ENCODE measurements at regions not wholly inside any gene's neighbourhood (a gene's known extent, or its start where the extent isn't known, plus 50 kb on each side); places are given as distances from the start of the nearest gene placed in this dataset.
A peak's percentile ranks its signal among the peaks of the same experiment; 100 is the strongest.

- DNase-seq (ENCODE audit: low spot score) (no peak), ATAC-seq (no peak)
- Mint-ChIP-seq H3K9me3 (peaks cover 14% of the 10 kb centered on the region), H3K4me1 (ENCODE audit: low read depth in 2 of 2) (no peaks in the 10 kb centered on the region), H3K36me3 (no peaks in the 10 kb centered on the region), H3K27me3 (peaks cover 5 to 8% of the 10 kb centered on the region in 2 donors), H3K4me3 (no peak overlapping the region), H3K27ac (no peak overlapping the region)
Observed at GRCh38 chr3:24640330-24640877, 145.8 kb upstream of the THRB start.

DNA sequence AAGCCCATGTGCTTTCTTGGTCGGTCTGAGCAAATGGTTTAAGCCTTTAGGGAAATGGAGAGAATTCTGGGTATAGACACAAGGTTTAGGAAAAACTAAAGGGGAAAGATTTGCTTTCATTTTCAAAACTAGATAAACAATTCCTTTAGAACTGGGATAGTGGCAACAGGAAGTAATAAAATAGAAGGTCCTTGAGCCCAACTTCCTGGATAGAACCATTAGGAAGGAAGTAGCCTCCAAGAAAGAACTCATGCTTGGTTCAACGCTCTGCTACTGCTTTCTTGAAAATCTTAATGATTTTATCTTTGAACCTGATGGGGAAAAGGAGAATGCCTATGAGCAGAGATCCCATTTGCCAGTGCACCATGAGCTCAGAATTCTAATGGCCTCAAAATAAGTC, 147.0 kb upstream of the THRB start:
- DNase-seq (ENCODE audit: low spot score) = no peak
- H3K36me3 Mint-ChIP-seq = no peaks in the 10 kb centered on the region
- no peak overlapping the region for H3K4me3 Mint-ChIP-seq
- H3K27me3 Mint-ChIP-seq = peaks cover 5 to 8% of the 10 kb centered on the region in 2 donors
- no peak for ATAC-seq
- no peak overlapping the region for H3K27ac Mint-ChIP-seq
- peaks cover 9% of the 10 kb centered on the region for H3K9me3 Mint-ChIP-seq
- no peaks in the 10 kb centered on the region for H3K4me1 Mint-ChIP-seq (ENCODE audit: low read depth in 2 of 2)

GRCh38 chr3:24645047-24645446, 150.4 kb upstream of the THRB start:
- ATAC-seq = no peak
- peaks cover 4% of the 10 kb centered on the region for H3K9me3 Mint-ChIP-seq
- no peaks in the 10 kb centered on the region for H3K4me1 Mint-ChIP-seq (ENCODE audit: low read depth in 2 of 2)

DNA sequence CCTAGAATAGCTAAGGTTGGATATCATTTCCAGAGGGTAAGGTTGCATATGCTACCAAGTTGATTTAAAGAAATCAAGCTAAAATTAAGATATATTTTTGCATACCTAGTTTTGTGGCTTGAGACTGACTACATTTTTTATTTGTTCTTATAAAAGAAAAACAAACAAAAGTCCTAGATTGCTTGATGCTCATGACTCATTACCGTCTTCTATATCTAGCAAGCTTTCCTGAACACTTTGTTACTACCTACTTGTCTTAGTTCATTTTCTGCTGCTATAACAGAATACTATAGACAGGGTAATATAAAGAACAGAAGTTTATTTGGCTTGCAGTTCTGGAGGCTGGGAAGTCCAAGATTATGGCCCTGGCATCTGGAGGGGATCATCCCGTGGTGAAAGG, 152.1 kb upstream of the THRB start:
- no peak overlapping the region for H3K27ac Mint-ChIP-seq
- no peak overlapping the region for H3K4me3 Mint-ChIP-seq
- DNase-seq (ENCODE audit: low spot score) = no peak
- H3K4me1 Mint-ChIP-seq (ENCODE audit: low read depth in 2 of 2) = no peaks in the 10 kb centered on the region
- H3K27me3 Mint-ChIP-seq = no peaks in the 10 kb centered on the region
- H3K9me3 Mint-ChIP-seq = peaks cover 2% of the 10 kb centered on the region
- no peaks in the 10 kb centered on the region for H3K36me3 Mint-ChIP-seq
- ATAC-seq = no peak

More at GRCh38 chr3:24645047-24645446, 150.4 kb upstream of the THRB start:
- peaks cover 0 to under 1% of the 10 kb centered on the region in 2 donors for H3K27me3 Mint-ChIP-seq
- no peak overlapping the region for H3K4me3 Mint-ChIP-seq
- no peak overlapping the region for H3K27ac Mint-ChIP-seq
- no peaks in the 10 kb centered on the region for H3K36me3 Mint-ChIP-seq
- no peak for DNase-seq (ENCODE audit: low spot score)

DNA sequence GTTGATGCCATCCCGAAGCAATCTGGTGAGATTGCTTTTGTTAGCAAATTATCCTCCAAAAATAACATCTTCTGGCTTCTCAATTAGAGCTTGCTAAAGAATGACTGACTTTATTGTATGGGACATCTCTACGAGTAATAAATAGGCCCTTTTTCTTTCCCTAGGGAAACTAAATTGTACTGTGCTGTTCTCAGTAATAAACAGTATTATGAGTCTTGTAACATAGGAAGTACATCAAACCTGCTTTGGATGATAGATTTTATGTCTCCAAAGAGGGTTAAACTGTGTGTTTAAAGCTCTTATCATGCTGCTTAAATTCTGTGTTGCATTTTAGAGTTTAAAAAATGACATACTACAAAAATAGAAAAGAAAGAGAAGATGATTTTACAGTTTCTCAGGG, 153.4 kb upstream of the THRB start:
- no peak overlapping the region for H3K4me3 Mint-ChIP-seq
- H3K4me1 Mint-ChIP-seq (ENCODE audit: low read depth in 2 of 2) = no peaks in the 10 kb centered on the region
- no peak overlapping the region for H3K27ac Mint-ChIP-seq
- peaks cover 2% of the 10 kb centered on the region for H3K9me3 Mint-ChIP-seq
- no peaks in the 10 kb centered on the region for H3K36me3 Mint-ChIP-seq
- no peak for DNase-seq (ENCODE audit: low spot score)
- no peak for ATAC-seq
- peaks cover 0 to 2% of the 10 kb centered on the region in 2 donors for H3K27me3 Mint-ChIP-seq

- Mint-ChIP-seq H3K4me1 (ENCODE audit: low read depth in 2 of 2) (no peaks in the 10 kb centered on the region), H3K27me3 (peaks cover 0 to 4% of the 10 kb centered on the region in 2 donors), H3K36me3 (peaks cover 6% of the 10 kb centered on the region), H3K9me3 (peaks cover 6% of the 10 kb centered on the region), H3K27ac (no peak overlapping the region), H3K4me3 (no peak overlapping the region)
- no peak for ATAC-seq
- no peak for DNase-seq (ENCODE audit: low spot score)
Observed at GRCh38 chr3:24650839-24651238, 156.2 kb upstream of the THRB start.

DNA sequence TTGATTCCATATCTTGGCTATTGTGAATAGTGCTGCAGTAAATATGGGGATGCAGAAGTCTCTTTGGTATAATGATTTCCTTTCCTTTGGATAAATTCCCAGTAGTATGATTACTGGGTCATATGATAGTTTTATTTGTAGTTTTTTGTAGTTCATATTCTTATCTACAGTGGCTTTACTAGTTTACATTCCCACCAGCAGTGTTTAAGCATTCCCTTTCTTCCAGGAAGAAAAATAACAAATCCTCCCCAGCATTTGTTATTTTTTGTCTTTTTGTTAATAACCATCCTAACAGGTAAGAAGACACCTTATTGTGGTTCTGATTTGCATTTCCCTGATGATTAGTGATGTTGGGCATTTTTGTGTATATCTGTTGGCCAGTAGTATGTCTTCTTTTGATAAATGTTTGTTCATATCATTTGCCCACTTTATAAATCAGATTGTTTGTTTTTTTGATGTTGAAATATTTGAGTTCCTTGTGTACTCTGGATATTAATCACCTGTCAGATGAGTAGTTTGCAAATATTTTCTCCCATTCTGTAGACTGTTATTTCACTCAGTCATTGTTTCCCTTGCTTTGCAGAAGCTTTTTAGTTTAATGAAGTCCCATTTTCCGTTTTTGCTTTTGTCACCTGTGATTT, 163.3 kb upstream of the THRB start:
- Mint-ChIP-seq H3K36me3 (peaks cover 14% of the 10 kb centered on the region), H3K9me3 (peaks cover 12% of the 10 kb centered on the region), H3K4me1 (ENCODE audit: low read depth in 2 of 2) (no peaks in the 10 kb centered on the region), H3K27ac (no peak overlapping the region), H3K27me3 (peaks cover 6 to 21% of the 10 kb centered on the region in 2 donors), H3K4me3 (no peak overlapping the region)
- ATAC-seq (no peak), DNase-seq (ENCODE audit: low spot score) (no peak)

- no peaks in the 10 kb centered on the region for H3K4me1 Mint-ChIP-seq (ENCODE audit: low read depth in 2 of 2)
- no peak overlapping the region for H3K4me3 Mint-ChIP-seq
- no peak for ATAC-seq
- H3K36me3 Mint-ChIP-seq = peaks cover 4% of the 10 kb centered on the region
- peaks cover 6 to 17% of the 10 kb centered on the region in 2 donors for H3K27me3 Mint-ChIP-seq
- DNase-seq (ENCODE audit: low spot score) = no peak
- no peak overlapping the region for H3K27ac Mint-ChIP-seq
- peaks cover 3% of the 10 kb centered on the region for H3K9me3 Mint-ChIP-seq
Observed at GRCh38 chr3:24661175-24661584, 166.5 kb upstream of the THRB start.

GRCh38 chr3:24662449-24663345, 168.0 kb upstream of the THRB start:
- Mint-ChIP-seq H3K4me3 (no peak overlapping the region), H3K27ac (no peak overlapping the region), H3K9me3 (peaks cover 3% of the 10 kb centered on the region), H3K27me3 (peaks cover 6 to 13% of the 10 kb centered on the region in 2 donors), H3K4me1 (ENCODE audit: low read depth in 2 of 2) (no peaks in the 10 kb centered on the region), H3K36me3 (no peaks in the 10 kb centered on the region)
- DNase-seq (ENCODE audit: low spot score) (no peak), ATAC-seq (peak in 1 of 2 donors; percentile 40)

DNA sequence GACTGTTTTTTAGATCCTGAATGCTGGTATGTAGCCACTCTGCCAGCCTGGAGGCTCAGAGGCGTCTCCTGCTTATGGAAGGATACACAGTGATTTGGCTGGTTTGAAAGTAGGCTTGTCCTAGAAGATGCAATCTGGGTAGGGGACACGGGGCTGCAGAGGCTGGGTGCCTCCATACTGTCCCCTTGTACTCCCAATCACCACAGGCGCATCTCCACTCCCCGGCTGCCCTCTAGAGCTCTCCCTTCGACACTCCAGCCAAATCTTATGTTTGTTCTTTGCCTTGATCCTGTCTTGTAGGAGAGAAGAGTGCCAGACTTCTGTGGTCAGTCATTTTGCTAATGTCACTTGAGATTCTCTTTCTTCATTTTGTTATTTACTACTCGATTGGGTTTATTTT, 168.8 kb upstream of the THRB start:
- Mint-ChIP-seq H3K4me1 (ENCODE audit: low read depth in 2 of 2) (no peaks in the 10 kb centered on the region), H3K9me3 (peaks cover 3% of the 10 kb centered on the region), H3K27me3 (peaks cover 6 to 12% of the 10 kb centered on the region in 2 donors), H3K36me3 (no peaks in the 10 kb centered on the region), H3K4me3 (no peak overlapping the region), H3K27ac (no peak overlapping the region)
- ATAC-seq = no peak
- DNase-seq (ENCODE audit: low spot score) = no peak

DNA sequence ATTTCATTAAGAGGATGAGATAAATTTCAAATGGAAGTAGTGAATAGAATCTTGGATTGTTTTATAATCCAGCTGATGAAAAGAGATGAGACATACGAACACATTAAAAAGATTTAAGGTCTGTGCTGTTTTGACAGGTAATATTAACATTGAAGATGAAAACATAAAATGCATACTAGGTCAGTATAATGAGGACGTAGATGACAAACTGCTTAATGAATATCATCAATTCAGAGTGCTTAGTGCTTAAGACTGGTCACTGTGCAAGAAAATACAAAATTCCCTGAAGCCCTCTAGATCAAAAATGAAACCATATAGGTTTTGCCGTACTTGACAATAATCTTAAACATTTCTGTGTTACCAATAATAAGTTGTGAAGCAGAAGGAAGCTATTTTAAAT, 173.4 kb upstream of the THRB start:
- Mint-ChIP-seq H3K27me3 (peaks cover 7 to 12% of the 10 kb centered on the region in 2 donors), H3K9me3 (no peaks in the 10 kb centered on the region), H3K4me1 (ENCODE audit: low read depth in 2 of 2) (no peaks in the 10 kb centered on the region), H3K27ac (no peak overlapping the region), H3K36me3 (no peaks in the 10 kb centered on the region), H3K4me3 (no peak overlapping the region)
- DNase-seq (ENCODE audit: low spot score) (no peak), ATAC-seq (no peak)

GRCh38 chr3:24670871-24671270, 176.2 kb upstream of the THRB start:
- Mint-ChIP-seq H3K27me3 (peaks cover 16 to 24% of the 10 kb centered on the region in 2 donors), H3K27ac (no peak overlapping the region)

DNA sequence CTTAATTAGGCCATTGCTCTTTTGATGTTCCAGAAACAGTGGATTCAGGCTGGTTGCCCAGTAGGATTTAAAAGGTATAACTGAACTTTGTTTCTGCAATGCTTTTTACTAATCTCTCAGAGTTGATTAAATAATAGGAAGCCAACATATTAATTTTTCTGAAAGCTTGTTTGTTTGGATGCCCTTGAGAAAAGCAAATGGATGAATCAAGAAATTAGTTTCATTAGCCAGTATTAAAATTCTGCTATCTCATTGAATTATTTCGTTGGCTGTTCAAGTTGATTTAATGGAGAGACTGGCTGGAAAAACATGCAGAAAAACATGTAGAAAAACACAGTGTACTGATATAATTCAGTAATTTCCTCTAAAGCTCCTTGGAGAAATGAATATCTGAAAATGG, 178.9 kb upstream of the THRB start:
- no peak overlapping the region for H3K27ac Mint-ChIP-seq
- peaks cover 35 to 44% of the 10 kb centered on the region in 2 donors for H3K27me3 Mint-ChIP-seq
- peaks cover 6 to 10% of the 10 kb centered on the region in 2 donors for H3K4me1 Mint-ChIP-seq (ENCODE audit: low read depth in 2 of 2)
- H3K9me3 Mint-ChIP-seq = no peaks in the 10 kb centered on the region
- DNase-seq (ENCODE audit: low spot score) (no peak), ATAC-seq (no peak)
- no peak overlapping the region for H3K4me3 Mint-ChIP-seq
- H3K36me3 Mint-ChIP-seq = no peaks in the 10 kb centered on the region

More at GRCh38 chr3:24670871-24671270, 176.2 kb upstream of the THRB start:
- Mint-ChIP-seq H3K36me3 (no peaks in the 10 kb centered on the region), H3K4me3 (no peak overlapping the region), H3K4me1 (ENCODE audit: low read depth in 2 of 2) (no peaks in the 10 kb centered on the region), H3K9me3 (no peaks in the 10 kb centered on the region)
- no peak for ATAC-seq
- DNase-seq (ENCODE audit: low spot score) = no peak

GRCh38 chr3:24674261-24674660, 179.6 kb upstream of the THRB start:
- H3K27me3 Mint-ChIP-seq = peaks cover 39 to 51% of the 10 kb centered on the region in 2 donors

More at GRCh38 chr3:24674261-24674660, 179.6 kb upstream of the THRB start:
- DNase-seq (ENCODE audit: low spot score) (no peak), ATAC-seq (no peak)
- Mint-ChIP-seq H3K4me1 (ENCODE audit: low read depth in 2 of 2) (peaks cover 12 to 15% of the 10 kb centered on the region in 2 donors), H3K9me3 (no peaks in the 10 kb centered on the region), H3K36me3 (no peaks in the 10 kb centered on the region), H3K4me3 (no peak overlapping the region), H3K27ac (no peak overlapping the region)

All from natural killer cell treated with Interleukin-12 subunit alpha and Interleukin-12 subunit beta and Interleukin-15 and Interleukin-18, amount 100 ng/mL, for 72 hours (primary cell).